Islet precursor cell (in vitro differentiated cells): ENCODE measurements at regions not wholly inside any gene's neighbourhood (a gene's known extent, or its start where the extent isn't known, plus 50 kb on each side); places are given as distances from the start of the nearest gene placed in this dataset.

ENCODE experiments used
- DNase-seq: peaks from one replicate; pipeline ENCODE4 v3.0.0-alpha.2; 2018

- no peak for DNase-seq
These were observed 135.0 kb upstream of the ARL4C start for GRCh38 chr2:234631646-234632514.

- DNase-seq, result peak; percentile 60
These were observed 133.9 kb upstream of the ARL4C start for GRCh38 chr2:234630801-234631261.

- DNase-seq, result no peak
These were observed 132.7 kb upstream of the ARL4C start for GRCh38 chr2:234629596-234629995.

GRCh38 chr2:234628953-234629352, 132.1 kb upstream of the ARL4C start:
- no peak for DNase-seq

GRCh38 chr2:234627308-234627707, 130.4 kb upstream of the ARL4C start:
- DNase-seq, result no peak

- no peak for DNase-seq
These were observed 129.8 kb upstream of the ARL4C start for GRCh38 chr2:234626566-234627130.

GRCh38 chr2:234625626-234626250, 128.9 kb upstream of the ARL4C start:
- DNase-seq, result no peak

- no peak for DNase-seq
These were observed 126.7 kb upstream of the ARL4C start for GRCh38 chr2:234623521-234623991.

GRCh38 chr2:234621120-234621519, 124.2 kb upstream of the ARL4C start:
- no peak for DNase-seq

GRCh38 chr2:234620018-234620417, 123.1 kb upstream of the ARL4C start:
- no peak for DNase-seq

GRCh38 chr2:234615643-234616356, 118.9 kb upstream of the ARL4C start:
- no peak for DNase-seq

- DNase-seq, result no peak
These were observed 114.3 kb upstream of the ARL4C start for GRCh38 chr2:234611209-234611608.

- no peak for DNase-seq
These were observed 112.1 kb upstream of the ARL4C start for GRCh38 chr2:234608946-234609345.

GRCh38 chr2:234607691-234608090, 110.8 kb upstream of the ARL4C start:
- DNase-seq, result no peak

GRCh38 chr2:234606896-234607295, 110.0 kb upstream of the ARL4C start:
- no peak for DNase-seq

- no peak for DNase-seq
These were observed 106.7 kb upstream of the ARL4C start for GRCh38 chr2:234603619-234604018.

- DNase-seq, result no peak
These were observed 104.3 kb upstream of the ARL4C start for GRCh38 chr2:234601213-234601612.

GRCh38 chr2:234597576-234597861, 100.6 kb upstream of the ARL4C start:
- no peak for DNase-seq

- DNase-seq, result no peak
These were observed 100.1 kb upstream of the ARL4C start for GRCh38 chr2:234596696-234597575.

GRCh38 chr2:234595829-234596228, 98.9 kb upstream of the ARL4C start:
- DNase-seq, result no peak

- DNase-seq, result peak; percentile 3
These were observed 97.8 kb upstream of the ARL4C start for GRCh38 chr2:234594715-234595114.

GRCh38 chr2:234593636-234594035, 96.8 kb upstream of the ARL4C start:
- peak; percentile 22 for DNase-seq
